HCT116 (cell line): ENCODE measurements at regions not wholly inside any gene's neighbourhood (a gene's known extent, or its start where the extent isn't known, plus 50 kb on each side); places are given as distances from the start of the nearest gene placed in this dataset.

Source experiments
- ATAC-seq: fragments of 200-7000 bp; cut with Tn5 transposase; 2 replicates; pipeline ENCODE4 v1.9.1; 2020; ENCODE audit warnings: mild to moderate bottlenecking, moderate library complexity
- BruUV-seq: library from RNA; stranded (reverse); fragments of 400-500 nt; replicated peaks from 2 replicates; lab custom pipeline; 2021; lab: Mats Ljungman, UMichigan
- CTCF ChIA-PET: fragments of 300-600 bp; sonication (Branson Sonifier 250); formaldehyde crosslinking; loops from one replicate; lab custom pipeline; 2021; ENCODE audit warnings: antibody characterized with exemption; lab: Charles Lee
- POLR2A ChIA-PET: fragments of 300-600, 350-600 bp; sonication (Branson Sonifier 250); formaldehyde crosslinking; loops from one replicate; lab custom pipeline; 2021; ENCODE audit warnings: antibody characterized with exemption; lab: Charles Lee
- RAD21 ChIA-PET, 2 experiments: fragments of 300-600 bp; sonication (Branson Sonifier 250); formaldehyde crosslinking; loops; one replicate each; lab custom pipeline; 2023; ENCODE audit warnings: low total read pairs in 2 of 2; ENCODE audit not compliant: uncharacterized antibody in 2 of 2, unreplicated experiment in 2 of 2, low non-redundant PET in 1 of 2; lab: Charles Lee
- DNase-seq: peaks from one replicate; pipeline ENCODE4 v3.0.0-alpha.2; 2010; ENCODE audit warnings: low read depth, low spot score
- H2AFZ ChIP-seq: fragments of 200-600 bp; shearing (Covaris generic), sonication (generic); 2 replicates; pipeline ENCODE4 v1.6.1; 2017; ENCODE audit warnings: low read depth, mixed run types, mixed read lengths, antibody characterized with exemption, low read length; ENCODE audit not compliant: poor library complexity, severe bottlenecking
- H3K27ac ChIP-seq: 2 replicates; pipeline ENCODE4 v1.5.1; 2012; ENCODE audit warnings: low read depth, low read length
- H3K27me3 ChIP-seq: fragments of 200-600 bp; sonication (generic); 2 replicates; pipeline ENCODE4 v1.6.1; 2016; ENCODE audit warnings: mixed run types, low read length, mixed read lengths; ENCODE audit not compliant: insufficient read depth
- H3K36me3 ChIP-seq, 2 experiments: fragments of 200-500 bp in 1 of 2; fragments of 200-600 bp in 1 of 2; sonication (Bioruptor generic) in 1 of 2; sonication (generic) in 1 of 2; 2 replicates each; pipeline versions ENCODE4 v1.5.1 to v1.6.1; 2014 to 2016; ENCODE audit warnings: low read length in 2 of 2, inconsistent platforms in 1 of 2, mixed read lengths in 1 of 2, mixed run types in 1 of 2; ENCODE audit not compliant: insufficient read depth in 2 of 2, control insufficient read depth in 1 of 2
- H3K4me1 ChIP-seq, 2 experiments: fragments of 200-600 bp in 1 of 2; sonication (generic) in 1 of 2; 2 replicates each; pipeline versions ENCODE4 v1.5.1 to v1.6.1; 2012 to 2017; ENCODE audit warnings: low read length in 2 of 2, inconsistent platforms in 1 of 2, mild to moderate bottlenecking in 1 of 2, mixed read lengths in 1 of 2, mixed run types in 1 of 2, moderate library complexity in 1 of 2; ENCODE audit not compliant: insufficient read depth in 2 of 2, control insufficient read depth in 1 of 2
- H3K4me2 ChIP-seq: fragments of 200-600 bp; sonication (generic); 2 replicates; pipeline ENCODE4 v1.6.1; 2017; ENCODE audit warnings: mixed run types, low read length, mixed read lengths
- H3K4me3 ChIP-seq, 2 experiments: fragments of 200-600 bp in 1 of 2; sonication (generic) in 1 of 2; replicated peaks in 1 of 2; 2 replicates each; pipeline ENCODE4 v1.5.1; 2011 to 2016; ENCODE audit warnings: low read length in 2 of 2, control low read depth in 1 of 2, low read depth in 1 of 2, mild to moderate bottlenecking in 1 of 2, mixed read lengths in 1 of 2, mixed run types in 1 of 2
- H3K79me2 ChIP-seq: fragments of 200-600 bp; sonication (generic); 2 replicates; pipeline ENCODE4 v1.6.1; 2017; ENCODE audit warnings: mild to moderate bottlenecking, mixed run types, low read length, moderate library complexity, mixed read lengths; ENCODE audit not compliant: insufficient read depth
- H3K9ac ChIP-seq: fragments of 200-600 bp; sonication (generic); 2 replicates; pipeline ENCODE4 v1.6.1; 2016; ENCODE audit warnings: low read length, mixed read lengths
- H3K9me2 ChIP-seq: fragments of 200-600 bp; sonication (generic), shearing (Covaris generic); 2 replicates; pipeline ENCODE4 v1.6.1; 2017; ENCODE audit warnings: mixed run types, mild to moderate bottlenecking, moderate library complexity; ENCODE audit not compliant: insufficient read depth
- H3K9me3 ChIP-seq, 2 experiments: fragments of 200-500 bp in 1 of 2; fragments of 200-600 bp in 1 of 2; sonication (Bioruptor generic) in 1 of 2; sonication (generic) in 1 of 2; 2 replicates each; pipeline ENCODE4 v1.6.1; 2014 to 2017; ENCODE audit warnings: low read length in 2 of 2, mixed read lengths in 2 of 2, inconsistent platforms in 1 of 2, low read depth in 1 of 2, mild to moderate bottlenecking in 1 of 2, mixed run types in 1 of 2, moderate library complexity in 1 of 2; ENCODE audit not compliant: control insufficient read depth in 1 of 2, insufficient read depth in 1 of 2
- H4K20me1 ChIP-seq: fragments of 200-600 bp; sonication (generic), shearing (Covaris generic); 2 replicates; pipeline ENCODE4 v1.6.1; 2017; ENCODE audit warnings: mixed run types, mild to moderate bottlenecking, moderate library complexity; ENCODE audit not compliant: insufficient read depth
- CTCF ChIP-seq, 3 experiments: fragments of 200-600 bp in 1 of 3; sonication (generic) in 1 of 3; IDR thresholded peaks in 2 of 3; conservative IDR thresholded peaks in 1 of 3; 2 replicates each; pipeline ENCODE4 v1.5.1; 2012 to 2017; ENCODE audit warnings: low read depth in 2 of 3, low read length in 2 of 3, antibody characterized with exemption in 1 of 3, borderline replicate concordance in 1 of 3, control low read depth in 1 of 3, mild to moderate bottlenecking in 1 of 3, mixed read lengths in 1 of 3, mixed run types in 1 of 3, moderate library complexity in 1 of 3; ENCODE audit not compliant: insufficient read depth in 1 of 3
- EGR1 ChIP-seq: IDR thresholded peaks from 2 replicates; pipeline ENCODE4 v1.6.1; 2012; ENCODE audit warnings: low read depth
- ELF1 ChIP-seq: IDR thresholded peaks from 2 replicates; pipeline ENCODE4 v1.6.1; 2012; ENCODE audit warnings: low read depth, borderline replicate concordance
- FOSL1 ChIP-seq: IDR thresholded peaks from 2 replicates; pipeline ENCODE4 v1.6.1; 2012; ENCODE audit warnings: low read depth
- MAX ChIP-seq: IDR thresholded peaks from 2 replicates; pipeline ENCODE4 v1.6.1; 2012
- POLR2A ChIP-seq: IDR thresholded peaks from 2 replicates; pipeline ENCODE4 v1.7.0; 2011; ENCODE audit warnings: borderline replicate concordance; ENCODE audit not compliant: insufficient read depth, insufficient read length; ENCODE audit errors: extremely low read depth
- RAD21 ChIP-seq: IDR thresholded peaks from 2 replicates; pipeline ENCODE4 v1.6.1; 2012; ENCODE audit warnings: low read depth, mild to moderate bottlenecking
- SP1 ChIP-seq: IDR thresholded peaks from 2 replicates; pipeline ENCODE4 v1.6.1; 2012; ENCODE audit warnings: low read depth
- TCF7L2 ChIP-seq: IDR thresholded peaks from 2 replicates; pipeline ENCODE4 v1.7.0; 2011; ENCODE audit warnings: borderline replicate concordance, inconsistent platforms; ENCODE audit not compliant: insufficient read depth, insufficient read length; ENCODE audit errors: extremely low read depth
- YY1 ChIP-seq: IDR thresholded peaks from 2 replicates; pipeline ENCODE4 v1.6.1; 2011; ENCODE audit warnings: low read length, low read depth, moderate library complexity, mild to moderate bottlenecking; ENCODE audit not compliant: insufficient replicate concordance; ENCODE audit errors: extremely low read depth
- ZBTB33 ChIP-seq: IDR thresholded peaks from 2 replicates; pipeline ENCODE4 v1.6.1; 2011; ENCODE audit warnings: mild to moderate bottlenecking, low read length, moderate library complexity; ENCODE audit not compliant: insufficient replicate concordance; ENCODE audit errors: extremely low read depth
- ZFX ChIP-seq: fragments of 450-650 bp; IDR thresholded peaks from 2 replicates; pipeline ENCODE4 v1.6.1; 2017
- intact Hi-C: fragments of 100-400 bp; cut with micrococcal nuclease; formaldehyde crosslinking; loops from 2 replicates; pipeline ENCODE4 v1.10.0; 2022
- TF ChIP-seq, protein P1 (sequence below): IDR thresholded peaks from 2 replicates; pipeline ENCODE4 v1.6.1; 2012; ENCODE audit warnings: low read depth
- TF ChIP-seq, protein P2 (sequence below): IDR thresholded peaks from 2 replicates; pipeline ENCODE4 v1.6.1; 2012

- H3K9me2 ChIP-seq = no peaks in the 10 kb centered on the region
- H3K79me2 ChIP-seq = no peaks in the 10 kb centered on the region
- H3K4me1 ChIP-seq = no peaks in the 10 kb centered on the region
- H3K27me3 ChIP-seq = 0 out of 2 replicates have a peak, but pooled peaks cover 5% of the 10 kb centered on the region
- ChIA-PET RAD21 (no interaction called here), POLR2A (no interaction called here), CTCF (no interaction called here)
- H2AFZ ChIP-seq = no peak overlapping the region
- H3K4me3 ChIP-seq = no peak overlapping the region
- no peaks in the 10 kb centered on the region for H3K36me3 ChIP-seq
- no peak overlapping the region for H3K9ac ChIP-seq
- H4K20me1 ChIP-seq = no peaks in the 10 kb centered on the region
- no peaks in the 10 kb centered on the region for H3K9me3 ChIP-seq
- no peak overlapping the region for H3K27ac ChIP-seq
- intact Hi-C loops = no loop called here
- no peak overlapping the region for H3K4me2 ChIP-seq
- ATAC-seq = no peak
- DNase-seq = no peak
- TF ChIP-seq, protein P1, sequence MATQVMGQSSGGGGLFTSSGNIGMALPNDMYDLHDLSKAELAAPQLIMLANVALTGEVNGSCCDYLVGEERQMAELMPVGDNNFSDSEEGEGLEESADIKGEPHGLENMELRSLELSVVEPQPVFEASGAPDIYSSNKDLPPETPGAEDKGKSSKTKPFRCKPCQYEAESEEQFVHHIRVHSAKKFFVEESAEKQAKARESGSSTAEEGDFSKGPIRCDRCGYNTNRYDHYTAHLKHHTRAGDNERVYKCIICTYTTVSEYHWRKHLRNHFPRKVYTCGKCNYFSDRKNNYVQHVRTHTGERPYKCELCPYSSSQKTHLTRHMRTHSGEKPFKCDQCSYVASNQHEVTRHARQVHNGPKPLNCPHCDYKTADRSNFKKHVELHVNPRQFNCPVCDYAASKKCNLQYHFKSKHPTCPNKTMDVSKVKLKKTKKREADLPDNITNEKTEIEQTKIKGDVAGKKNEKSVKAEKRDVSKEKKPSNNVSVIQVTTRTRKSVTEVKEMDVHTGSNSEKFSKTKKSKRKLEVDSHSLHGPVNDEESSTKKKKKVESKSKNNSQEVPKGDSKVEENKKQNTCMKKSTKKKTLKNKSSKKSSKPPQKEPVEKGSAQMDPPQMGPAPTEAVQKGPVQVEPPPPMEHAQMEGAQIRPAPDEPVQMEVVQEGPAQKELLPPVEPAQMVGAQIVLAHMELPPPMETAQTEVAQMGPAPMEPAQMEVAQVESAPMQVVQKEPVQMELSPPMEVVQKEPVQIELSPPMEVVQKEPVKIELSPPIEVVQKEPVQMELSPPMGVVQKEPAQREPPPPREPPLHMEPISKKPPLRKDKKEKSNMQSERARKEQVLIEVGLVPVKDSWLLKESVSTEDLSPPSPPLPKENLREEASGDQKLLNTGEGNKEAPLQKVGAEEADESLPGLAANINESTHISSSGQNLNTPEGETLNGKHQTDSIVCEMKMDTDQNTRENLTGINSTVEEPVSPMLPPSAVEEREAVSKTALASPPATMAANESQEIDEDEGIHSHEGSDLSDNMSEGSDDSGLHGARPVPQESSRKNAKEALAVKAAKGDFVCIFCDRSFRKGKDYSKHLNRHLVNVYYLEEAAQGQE = no peak
- TF ChIP-seq ELF1 = no peak
- no peak for TF ChIP-seq ZFX
- TF ChIP-seq EGR1 = no peak
- TF ChIP-seq RAD21 = no peak
- TF ChIP-seq ZBTB33 = no peak
- TF ChIP-seq, protein P2, sequence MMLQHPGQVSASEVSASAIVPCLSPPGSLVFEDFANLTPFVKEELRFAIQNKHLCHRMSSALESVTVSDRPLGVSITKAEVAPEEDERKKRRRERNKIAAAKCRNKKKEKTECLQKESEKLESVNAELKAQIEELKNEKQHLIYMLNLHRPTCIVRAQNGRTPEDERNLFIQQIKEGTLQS = no peak
- TF ChIP-seq MAX = no peak
- TF ChIP-seq POLR2A = no peak
- no peak for TF ChIP-seq FOSL1
- no peak for TF ChIP-seq YY1
- no peak for TF ChIP-seq CTCF (IDR thresholded peaks at IDR 0.05 in 2 of 3, conservative IDR thresholded peaks at IDR 0.05 in 1 of 3; ENCODE audit: borderline replicate concordance in 1 of 3, insufficient read depth in 1 of 3, low read depth in 2 of 3, low read length in 2 of 3)
- no peak for TF ChIP-seq SP1
- no peak for TF ChIP-seq TCF7L2
- BruUV-seq = no TSS peak
Observed at GRCh38 chr12:30197392-30198057, 413.8 kb upstream of the TMTC1 start.
